Activated CD8-positive, alpha-beta memory T cell treated with anti-CD3 and anti-CD28 coated beads for 4 hours (primary cell): ENCODE measurements at regions not wholly inside any gene's neighbourhood (a gene's known extent, or its start where the extent isn't known, plus 50 kb on each side); places are given as distances from the start of the nearest gene placed in this dataset.
"Not testable (repeated sequence)": the region's sequence is repeated elsewhere in the genome, so short reads cannot be mapped to it uniquely, and the experiment has no call there.

Experiments used
- DNase-seq, 2 donors: peaks; one replicate each; pipeline ENCODE4 v3.0.0-alpha.2; 2020; ENCODE audit warnings: low read depth in 2 of 2

- no peak for DNase-seq
Observed at GRCh38 chr12:31821484-31821883, 92.7 kb upstream of the AMN1 start.

GRCh38 chr12:31820832-31821231 is 92.0 kb upstream of the AMN1 start:
- DNase-seq = no peak

- no peak for DNase-seq
Observed at GRCh38 chr12:31819427-31819826, 90.6 kb upstream of the AMN1 start.

- no peak for DNase-seq
Observed at GRCh38 chr12:31818623-31819268, 89.9 kb upstream of the AMN1 start.

DNA sequence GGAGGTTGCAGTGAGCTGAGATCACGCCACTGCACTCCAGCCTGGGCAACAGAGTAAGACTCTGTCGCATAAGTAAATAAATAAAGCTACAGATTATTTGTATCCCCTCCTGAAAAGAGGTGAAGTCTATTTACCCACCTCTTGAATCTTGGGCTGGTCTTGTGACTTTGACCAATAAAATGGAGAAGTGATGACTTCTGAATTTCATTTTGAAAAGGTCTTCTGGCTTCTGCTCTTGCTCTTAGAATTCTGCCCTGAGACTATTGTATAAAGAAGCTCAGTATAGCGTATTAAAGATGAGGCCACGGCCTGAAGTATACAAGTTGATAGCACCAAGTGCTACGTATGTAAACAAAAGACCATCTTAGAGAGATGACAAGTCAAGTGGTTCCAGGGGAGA is 88.3 kb upstream of the AMN1 start:
- DNase-seq = no peak

- no peak for DNase-seq
Observed at GRCh38 chr12:31815096-31815495, 86.3 kb upstream of the AMN1 start.

DNA sequence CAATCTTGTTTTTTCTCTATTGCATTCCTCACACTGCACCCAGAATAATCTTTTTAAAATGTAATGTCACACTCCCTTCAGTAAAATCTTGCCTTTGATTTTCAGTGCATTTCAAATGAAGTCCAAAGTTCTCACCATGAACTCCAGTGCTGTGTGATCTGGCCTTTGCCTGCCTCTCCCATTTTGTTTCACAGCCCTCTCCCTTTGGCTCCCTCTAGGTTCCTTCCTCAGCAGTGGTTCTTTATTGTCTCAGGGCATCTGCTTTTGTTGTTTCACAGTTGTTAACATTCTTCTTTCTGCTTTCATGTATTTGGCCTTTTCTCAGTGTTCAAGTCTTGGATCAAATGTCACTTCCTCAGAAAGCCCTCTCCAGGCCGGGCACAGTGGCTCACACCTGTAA is 84.5 kb upstream of the AMN1 start:
- DNase-seq = no peak

DNA sequence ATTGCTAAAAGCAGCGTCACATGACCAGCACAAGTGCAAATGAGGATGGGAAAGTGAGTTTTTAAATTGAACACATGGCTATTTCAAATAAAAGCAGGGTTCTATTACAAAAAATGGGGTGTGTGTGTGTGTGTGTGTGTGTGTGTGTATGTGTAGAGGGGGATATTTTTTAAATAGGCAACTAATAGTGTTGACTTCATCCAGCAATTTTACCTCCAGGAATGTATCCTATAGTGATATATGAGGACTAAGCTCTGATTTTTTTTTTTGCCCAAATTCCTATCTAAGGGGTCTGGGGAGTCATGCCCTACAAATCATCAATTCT is 78.9 kb upstream of the AMN1 start:
- DNase-seq = no peak

DNA sequence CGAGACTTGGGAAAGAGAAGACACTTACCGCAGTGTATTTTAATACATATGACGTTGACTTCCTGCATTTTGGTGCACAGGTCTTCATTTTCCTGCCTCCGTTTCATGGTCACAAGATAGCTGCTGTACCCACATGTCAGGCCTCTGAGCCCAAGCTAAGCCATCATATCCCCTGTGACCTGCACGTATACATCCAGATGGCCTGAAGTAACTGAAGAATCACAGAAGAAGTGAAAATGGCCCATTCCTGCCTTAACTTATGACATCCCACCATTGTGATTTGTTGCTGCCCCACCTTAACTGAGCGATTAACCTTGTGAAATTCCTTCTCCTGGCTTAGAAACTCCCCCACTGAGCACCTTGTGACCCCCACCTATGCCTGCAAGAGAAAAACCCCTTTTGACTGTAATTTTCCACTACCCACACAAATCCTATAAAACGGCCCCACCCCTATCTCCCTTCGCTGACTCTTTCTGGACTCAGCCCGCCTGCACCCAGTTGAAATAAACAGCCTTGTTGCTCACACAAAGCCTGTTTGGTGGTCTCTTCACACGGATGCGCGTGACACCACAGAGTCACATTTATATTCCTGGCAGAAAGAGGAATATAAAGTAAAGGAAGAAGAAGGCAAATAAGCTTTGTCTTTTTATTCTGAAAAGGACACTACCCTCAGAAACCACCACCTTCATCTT is 78.4 kb upstream of the AMN1 start:
- DNase-seq = peak in 1 of 2 donors; percentile 28

GRCh38 chr12:31805681-31806080 is 76.9 kb upstream of the AMN1 start:
- DNase-seq = not testable (repeated sequence)

- not testable (repeated sequence) for DNase-seq
Observed at GRCh38 chr12:31804707-31805106, 75.9 kb upstream of the AMN1 start.

- DNase-seq = no peak
Observed at GRCh38 chr12:31804185-31804504, 75.3 kb upstream of the AMN1 start.

DNA sequence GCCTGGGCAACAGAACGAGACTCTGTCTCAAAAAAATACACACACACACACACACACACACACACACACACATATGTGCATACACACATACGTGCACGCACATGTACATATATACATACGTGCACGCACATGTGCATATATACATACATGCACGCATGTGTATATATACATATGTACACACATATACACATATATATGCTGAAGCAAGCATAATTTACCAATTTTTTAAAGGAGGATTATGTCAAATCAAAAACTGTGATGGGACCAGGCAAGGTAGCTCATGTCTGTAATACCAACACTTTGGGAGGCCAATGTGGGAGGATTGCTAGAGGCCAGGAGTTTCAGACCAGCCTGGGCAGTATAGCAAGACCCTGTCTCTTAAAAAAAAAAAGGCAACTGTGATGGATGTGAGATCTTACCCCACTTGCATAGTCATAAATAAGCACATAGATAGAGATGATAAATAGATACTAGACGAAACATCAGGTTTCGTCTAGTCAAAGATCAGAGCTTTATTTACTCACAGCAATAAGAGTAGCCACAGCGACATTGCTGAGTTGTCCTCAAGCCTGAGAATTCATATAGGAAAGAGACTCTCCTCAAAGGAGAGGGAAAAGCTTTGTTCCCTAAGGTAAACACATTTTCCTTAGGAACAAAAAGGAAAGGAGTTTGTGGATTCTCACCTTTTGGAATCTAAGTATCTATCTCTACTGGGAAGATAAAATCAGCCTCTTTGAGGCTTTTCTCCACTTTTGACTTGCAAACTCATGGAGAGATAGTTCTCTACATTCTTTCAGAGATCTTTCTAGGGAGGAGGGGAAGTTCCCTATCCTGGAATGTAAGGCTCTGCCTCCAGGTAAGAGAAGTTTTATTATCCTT is 74.7 kb upstream of the AMN1 start:
- DNase-seq = no peak

- no peak for DNase-seq
Observed at GRCh38 chr12:31801872-31802271, 73.1 kb upstream of the AMN1 start.

GRCh38 chr12:31797230-31797872 is 68.5 kb upstream of the AMN1 start:
- DNase-seq = no peak

- DNase-seq = no peak
Observed at GRCh38 chr12:31796270-31796951, 67.6 kb upstream of the AMN1 start.

- DNase-seq = no peak
Observed at GRCh38 chr12:31794745-31795144, 65.9 kb upstream of the AMN1 start.

GRCh38 chr12:31791265-31791664 is 62.4 kb upstream of the AMN1 start:
- DNase-seq = not testable (repeated sequence)

GRCh38 chr12:31790759-31791158 is 61.9 kb upstream of the AMN1 start:
- no peak for DNase-seq

GRCh38 chr12:31785318-31785717 is 56.5 kb upstream of the AMN1 start:
- DNase-seq = no peak

DNA sequence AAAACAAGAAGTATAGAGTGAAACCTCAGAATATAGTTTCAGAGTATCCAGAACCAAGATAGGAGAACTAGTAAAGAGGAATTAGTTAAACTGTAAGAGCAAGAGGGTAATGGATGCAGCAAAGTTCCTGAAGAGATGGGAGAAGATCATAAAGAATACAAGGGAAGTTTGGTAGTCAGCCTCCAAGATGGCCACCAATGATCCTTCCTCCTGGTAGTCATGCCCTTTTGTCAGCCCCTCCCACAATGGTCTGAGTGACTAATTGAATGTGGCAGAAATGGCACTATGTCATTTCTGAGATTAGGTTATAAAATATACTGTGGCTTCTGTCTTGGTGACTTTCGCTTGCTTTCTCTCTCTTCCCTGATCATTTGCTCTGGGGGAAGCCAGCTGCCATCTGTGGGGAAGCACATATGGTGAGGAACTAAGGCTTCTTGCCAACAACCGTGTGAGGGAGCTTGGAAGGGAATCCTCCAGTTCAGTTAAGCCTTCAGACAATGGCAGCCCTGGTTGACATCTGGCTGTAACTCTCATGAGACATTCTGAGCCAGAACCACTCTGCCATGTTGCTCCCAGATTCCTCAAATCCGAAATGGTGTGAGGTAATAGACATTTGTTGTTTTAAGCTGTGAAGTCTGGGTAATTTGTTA is 55.3 kb upstream of the AMN1 start:
- no peak for DNase-seq
